ENCODE measurements at regions not wholly inside any gene's neighbourhood (a gene's known extent, or its start where the extent isn't known, plus 50 kb on each side); places are given as distances from the start of the nearest gene placed in this dataset.
A peak's percentile ranks its signal among the peaks of the same experiment; 100 is the strongest.

- TF ChIP-seq SNAI2 (CRISPR knock-in tag; IDR thresholded peaks at IDR 0.05) (no peak), RARB (CRISPR knock-in tag; IDR thresholded peaks at IDR 0.05) (no peak), ESRRG (CRISPR knock-in tag; IDR thresholded peaks at IDR 0.05) (no peak), TSHZ2 (CRISPR knock-in tag; IDR thresholded peaks at IDR 0.05) (no peak), TCF4 (CRISPR knock-in tag; IDR thresholded peaks at IDR 0.05; ENCODE audit: borderline replicate concordance) (no peak), ISL1 (CRISPR knock-in tag; IDR thresholded peaks at IDR 0.05) (no peak), GLIS3 (CRISPR knock-in tag; IDR thresholded peaks at IDR 0.05) (no peak), CSRNP3 (CRISPR knock-in tag; IDR thresholded peaks at IDR 0.05) (no peak), ZFP3 (CRISPR knock-in tag; IDR thresholded peaks at IDR 0.05) (no peak), ZNF8 (CRISPR knock-in tag; IDR thresholded peaks at IDR 0.05) (no peak)
- no peak for ATAC-seq
Measured at GRCh38 chr20:11143481-11143880, 469.7 kb upstream of the JAG1 start.

GRCh38 chr20:11144114-11144950 is 470.5 kb upstream of the JAG1 start:
- TF ChIP-seq ZFP30 (CRISPR knock-in tag; IDR thresholded peaks at IDR 0.05) (no peak), RARB (CRISPR knock-in tag; IDR thresholded peaks at IDR 0.05) (no peak), TSHZ2 (CRISPR knock-in tag; IDR thresholded peaks at IDR 0.05) (no peak), GLIS3 (CRISPR knock-in tag; IDR thresholded peaks at IDR 0.05) (no peak), CSRNP3 (CRISPR knock-in tag; IDR thresholded peaks at IDR 0.05) (no peak), ARNTL (CRISPR knock-in tag; IDR thresholded peaks at IDR 0.05; ENCODE audit: borderline replicate concordance, low read depth) (no peak), ESRRG (CRISPR knock-in tag; IDR thresholded peaks at IDR 0.05) (no peak), TOX (CRISPR knock-in tag; IDR thresholded peaks at IDR 0.05; ENCODE audit: borderline replicate concordance) (peak; percentile 78; the same call in 1 of the 2 replicates), ZNF70 (CRISPR knock-in tag; IDR thresholded peaks at IDR 0.05) (no peak), PATZ1 (CRISPR knock-in tag; IDR thresholded peaks at IDR 0.05; ENCODE audit: borderline replicate concordance) (0 out of 2 replicates have a peak, but pooled peaks have one; percentile 43), ZFP3 (CRISPR knock-in tag; IDR thresholded peaks at IDR 0.05) (no peak), TCF4 (CRISPR knock-in tag; IDR thresholded peaks at IDR 0.05; ENCODE audit: borderline replicate concordance) (no peak), ZNF8 (CRISPR knock-in tag; IDR thresholded peaks at IDR 0.05) (no peak), SNAI2 (CRISPR knock-in tag; IDR thresholded peaks at IDR 0.05) (no peak), CREB5 (CRISPR knock-in tag; IDR thresholded peaks at IDR 0.05; ENCODE audit: low read depth) (no peak), ISL1 (CRISPR knock-in tag; IDR thresholded peaks at IDR 0.05) (peak; percentile 87), PPARA (CRISPR knock-in tag; IDR thresholded peaks at IDR 0.05; ENCODE audit: borderline replicate concordance) (no peak), ZNF565 (CRISPR knock-in tag; conservative IDR thresholded peaks at IDR 0.05; ENCODE audit: low read depth) (no peak), POU6F1 (CRISPR knock-in tag; IDR thresholded peaks at IDR 0.05; ENCODE audit: borderline replicate concordance, low read depth) (no peak), OSR1 (CRISPR knock-in tag; IDR thresholded peaks at IDR 0.05) (no peak), BACH2 (CRISPR knock-in tag; IDR thresholded peaks at IDR 0.05; ENCODE audit: borderline replicate concordance) (no peak), ZC3H10 (CRISPR knock-in tag; IDR thresholded peaks at IDR 0.05) (no peak; the same call in 1 of the 2 replicates), CSDC2 (CRISPR knock-in tag; IDR thresholded peaks at IDR 0.05) (no peak)

More at GRCh38 chr20:11144114-11144950, 470.5 kb upstream of the JAG1 start:
- ATAC-seq: peak; percentile 98
